Activated effector memory CD4-positive, alpha-beta T cell treated with anti-CD3 and anti-CD28 coated beads, Interleukin-2, amount 50 U/mL, for 16 hours (primary cell): ENCODE measurements at regions not wholly inside any gene's neighbourhood (a gene's known extent, or its start where the extent isn't known, plus 50 kb on each side); places are given as distances from the start of the nearest gene placed in this dataset.
A peak's percentile ranks its signal among the peaks of the same experiment; 100 is the strongest.
"Not testable (repeated sequence)": the region's sequence is repeated elsewhere in the genome, so short reads cannot be mapped to it uniquely, and the experiment has no call there.

Source experiments
- DNase-seq: peaks from one replicate; pipeline ENCODE4 v3.0.0-alpha.2; 2020

DNA sequence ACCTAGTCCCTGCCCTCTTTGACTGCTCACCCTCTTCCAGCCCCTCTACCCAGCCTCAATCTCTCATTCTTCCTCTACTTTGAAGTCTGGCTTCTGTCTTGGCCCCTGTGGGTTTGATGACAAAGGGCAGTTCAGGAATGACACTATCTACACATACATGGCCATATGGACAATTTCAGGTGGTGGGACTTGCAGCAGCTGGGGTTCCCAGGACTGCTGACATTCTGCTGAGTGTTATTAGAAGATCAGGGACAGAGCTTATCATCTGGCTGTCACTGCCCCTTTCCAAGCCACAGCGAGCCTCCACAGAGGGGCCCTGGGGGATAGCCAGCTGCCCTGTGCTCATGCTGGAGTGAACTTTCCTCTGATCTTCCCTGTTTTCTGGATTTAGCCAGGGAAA is 97.4 kb upstream of the IPO9 start:
- no peak for DNase-seq

DNA sequence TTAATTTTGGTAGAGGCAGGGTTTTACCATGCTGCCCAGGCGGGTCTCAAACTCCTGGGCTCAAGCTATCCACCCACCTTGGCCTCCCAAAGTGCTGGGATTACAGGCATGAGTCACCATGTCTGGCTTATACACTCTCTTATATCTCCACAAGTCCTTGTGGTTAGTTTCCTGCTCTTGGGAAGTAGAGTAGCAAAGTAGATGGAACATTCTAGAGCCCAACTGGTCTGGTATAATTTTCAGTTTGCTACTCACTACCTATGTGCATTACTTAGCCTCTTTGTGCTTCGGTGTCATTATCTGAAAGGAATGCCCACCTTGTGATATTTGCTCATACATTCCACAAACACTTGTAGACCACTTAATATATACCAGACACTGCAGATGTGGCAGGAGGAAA is 96.6 kb upstream of the IPO9 start:
- no peak for DNase-seq

DNA sequence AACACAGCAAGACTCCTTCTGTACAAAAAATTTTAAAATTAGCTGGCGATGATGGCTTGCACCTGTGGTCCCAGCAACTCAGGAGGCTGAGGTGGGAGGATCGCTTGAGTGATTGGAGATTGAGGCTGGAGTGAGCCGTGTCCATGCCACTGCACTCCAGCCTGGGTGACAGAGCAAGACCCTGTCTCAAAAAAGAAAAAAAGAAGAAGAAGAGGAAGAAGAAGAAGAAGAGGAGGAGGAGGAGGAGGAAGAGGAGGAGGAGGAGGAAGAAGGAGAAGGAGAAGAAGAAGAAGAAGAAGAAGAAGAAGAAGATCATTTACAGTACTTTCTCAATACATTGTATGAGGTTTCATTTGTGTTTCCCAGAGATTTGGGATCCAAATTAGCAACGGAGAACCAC is 94.7 kb upstream of the IPO9 start:
- not testable (repeated sequence) for DNase-seq

DNA sequence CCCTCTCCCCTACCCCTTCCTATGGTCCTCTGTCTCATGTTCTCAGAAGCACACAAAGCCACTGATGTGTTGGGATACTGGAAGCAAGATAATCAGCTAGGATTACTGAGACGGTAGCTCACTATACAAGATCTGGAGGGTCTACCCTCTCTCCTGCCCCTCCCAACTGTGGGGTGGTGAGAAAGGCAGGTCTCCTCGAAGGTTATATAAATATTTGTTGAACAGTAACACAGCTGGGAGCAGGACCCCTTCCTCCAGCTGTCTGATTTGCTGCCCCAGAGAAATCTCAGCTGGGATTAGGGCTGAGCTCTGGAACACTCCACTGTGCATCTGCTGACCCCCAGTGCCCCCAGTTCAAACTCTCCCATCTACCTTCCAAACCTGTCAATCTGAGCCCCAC is 94.2 kb upstream of the IPO9 start:
- no peak for DNase-seq

DNA sequence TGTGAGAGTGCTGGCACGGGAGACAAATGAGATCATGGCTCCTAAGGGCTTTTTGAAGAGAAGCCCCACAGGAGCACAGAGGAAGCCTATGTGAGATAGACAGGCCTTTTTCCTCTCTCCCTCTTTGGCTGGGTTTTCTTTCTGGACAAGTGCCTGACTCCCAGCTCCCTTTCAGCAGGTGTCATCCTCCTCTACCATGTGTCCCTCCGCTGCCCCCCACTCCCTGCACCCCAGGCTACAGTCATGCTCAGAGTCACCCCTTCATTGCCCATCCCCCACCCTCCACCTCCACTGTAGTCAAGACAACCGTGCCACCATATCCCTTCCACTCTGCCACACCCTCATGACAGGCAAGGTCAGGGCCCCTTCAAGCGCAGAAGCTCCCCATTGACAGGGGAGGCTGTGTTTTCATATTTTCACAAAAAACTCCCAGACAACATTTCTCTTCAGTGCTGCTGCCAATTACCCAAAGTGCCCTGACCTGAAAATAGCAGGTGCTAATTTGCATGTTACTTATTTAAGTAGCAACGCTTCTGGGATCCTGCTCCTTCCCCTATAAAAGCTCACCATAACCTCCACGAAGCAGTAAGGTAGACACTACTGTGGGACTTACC is 92.1 kb upstream of the IPO9 start:
- no peak for DNase-seq

DNA sequence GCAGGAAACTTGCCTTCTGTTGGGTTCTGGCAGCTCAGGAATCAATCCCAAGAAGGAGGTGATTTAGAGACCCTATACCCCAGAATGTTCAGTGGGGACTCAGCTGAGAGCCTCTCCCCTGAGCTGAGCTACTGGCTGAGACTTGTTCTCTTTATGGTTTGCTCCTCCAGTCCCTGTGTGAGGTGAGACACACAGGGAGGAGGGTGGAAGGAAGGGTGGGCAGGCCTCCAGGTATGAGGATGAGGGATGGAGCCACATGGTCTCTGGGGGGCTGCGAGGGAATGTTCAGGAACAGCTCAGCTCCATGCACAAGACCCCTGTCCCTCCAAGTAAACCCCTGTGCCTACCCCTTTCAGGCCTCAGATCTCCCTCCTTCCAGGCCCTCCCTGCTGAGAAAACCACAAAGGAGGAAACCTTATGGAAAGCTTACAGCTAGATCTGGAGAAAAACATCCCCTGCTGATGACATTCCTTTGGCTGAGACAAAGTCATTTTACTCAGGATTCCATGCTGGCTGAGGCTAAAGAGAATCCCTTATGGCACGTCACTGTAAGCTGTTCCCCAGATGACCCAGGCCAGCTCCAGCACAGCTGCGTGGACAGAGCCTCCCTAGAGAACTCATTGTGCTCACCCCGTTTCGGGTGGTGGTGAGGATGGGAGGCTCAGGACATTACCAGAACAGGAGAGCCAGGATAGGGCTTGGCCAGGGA is 91.5 kb upstream of the IPO9 start:
- DNase-seq, result no peak

DNA sequence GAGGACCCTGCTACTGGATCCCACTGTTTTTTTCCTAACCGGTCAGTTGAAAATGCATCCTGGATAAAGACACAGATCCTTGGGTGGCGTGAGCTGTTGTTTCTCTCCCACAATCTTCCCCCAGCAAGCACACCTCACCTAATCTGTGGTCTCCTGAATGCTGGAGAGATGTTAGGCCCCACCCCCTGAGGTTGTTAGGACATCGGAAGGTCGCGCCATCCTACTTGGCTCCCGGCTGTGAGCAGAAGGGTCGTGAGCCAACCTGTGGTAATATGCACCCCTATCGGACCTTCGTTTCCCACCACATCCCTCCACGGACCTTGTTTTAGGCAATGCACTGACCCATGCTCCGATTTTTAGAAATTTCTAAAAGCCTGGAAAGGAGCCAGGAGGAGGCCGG is 89.9 kb upstream of the IPO9 start:
- DNase-seq, result no peak

DNA sequence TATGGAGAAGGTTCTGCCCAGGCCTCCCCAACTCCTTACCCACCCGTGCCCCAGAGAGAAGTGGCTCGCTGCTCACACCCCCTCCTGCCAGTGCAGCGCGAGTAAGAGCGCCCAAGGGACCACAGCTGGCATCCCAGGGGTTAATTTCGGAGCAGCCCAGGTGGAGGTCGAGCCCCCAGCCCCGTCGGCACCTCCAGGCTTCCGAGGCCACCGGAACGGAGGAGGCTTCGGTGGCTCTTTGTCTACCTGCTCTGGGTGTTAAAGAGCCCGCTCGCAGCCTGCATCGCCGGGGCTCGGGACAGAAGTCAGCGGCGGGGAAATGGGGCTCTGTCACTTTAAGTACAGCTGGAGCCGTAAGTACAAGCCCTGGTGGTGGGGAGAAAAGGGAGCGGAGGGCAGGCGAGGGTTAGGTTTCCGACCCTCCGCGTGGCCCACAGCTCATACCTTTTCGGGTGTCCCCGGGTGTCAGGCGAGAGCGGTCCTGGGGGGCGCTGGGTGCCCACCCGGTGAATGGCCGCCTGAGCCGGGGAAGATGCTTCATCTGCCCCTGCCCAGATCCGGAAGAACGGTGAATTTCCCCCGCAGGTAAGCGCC is 89.4 kb upstream of the IPO9 start:
- DNase-seq, result peak; percentile 81

DNA sequence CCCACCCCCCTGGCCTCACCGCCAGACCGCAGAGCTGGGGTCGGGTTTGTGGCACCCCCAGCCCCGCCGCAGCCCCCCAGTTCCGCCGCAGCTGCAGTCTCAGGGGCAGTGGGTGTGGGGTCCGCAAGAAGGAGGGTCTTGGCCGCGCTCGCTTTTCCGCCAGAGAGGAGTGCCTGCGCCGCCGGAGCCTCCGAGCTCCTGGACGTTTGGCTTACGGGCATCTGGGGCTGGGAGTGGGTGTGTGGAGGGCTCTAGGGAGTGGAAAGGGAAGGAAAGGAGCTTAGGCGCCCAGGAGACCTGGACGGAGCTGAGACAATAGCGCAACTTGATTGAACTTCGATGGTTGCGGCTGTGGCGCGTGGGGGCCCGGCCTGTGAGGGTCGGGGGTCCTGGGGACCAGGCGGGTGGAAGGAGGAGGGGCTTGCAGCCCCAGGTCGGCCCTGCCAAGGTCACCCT is 88.8 kb upstream of the IPO9 start:
- no peak for DNase-seq

DNA sequence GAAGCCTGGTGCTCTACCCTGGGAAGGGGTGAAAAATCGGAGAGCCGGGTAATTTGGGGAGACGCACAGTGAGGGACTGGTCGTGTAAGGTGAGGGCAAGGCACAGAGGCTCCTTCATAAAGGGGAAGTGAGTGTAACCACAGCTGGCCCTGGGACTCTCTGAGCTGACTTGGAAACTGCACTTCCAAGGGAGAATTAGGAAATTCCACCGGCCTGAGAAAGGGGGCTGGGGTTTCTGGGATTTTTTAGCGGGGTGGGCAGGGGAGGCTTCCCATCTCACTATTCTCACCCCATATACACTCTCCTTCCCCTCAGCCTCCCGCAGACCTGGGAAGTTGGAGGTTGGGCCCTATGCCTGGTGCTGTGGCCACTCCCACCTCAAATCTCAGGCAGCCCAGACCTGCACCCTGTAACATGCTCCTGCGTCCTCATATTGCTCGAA is 88.3 kb upstream of the IPO9 start:
- DNase-seq, result no peak

DNA sequence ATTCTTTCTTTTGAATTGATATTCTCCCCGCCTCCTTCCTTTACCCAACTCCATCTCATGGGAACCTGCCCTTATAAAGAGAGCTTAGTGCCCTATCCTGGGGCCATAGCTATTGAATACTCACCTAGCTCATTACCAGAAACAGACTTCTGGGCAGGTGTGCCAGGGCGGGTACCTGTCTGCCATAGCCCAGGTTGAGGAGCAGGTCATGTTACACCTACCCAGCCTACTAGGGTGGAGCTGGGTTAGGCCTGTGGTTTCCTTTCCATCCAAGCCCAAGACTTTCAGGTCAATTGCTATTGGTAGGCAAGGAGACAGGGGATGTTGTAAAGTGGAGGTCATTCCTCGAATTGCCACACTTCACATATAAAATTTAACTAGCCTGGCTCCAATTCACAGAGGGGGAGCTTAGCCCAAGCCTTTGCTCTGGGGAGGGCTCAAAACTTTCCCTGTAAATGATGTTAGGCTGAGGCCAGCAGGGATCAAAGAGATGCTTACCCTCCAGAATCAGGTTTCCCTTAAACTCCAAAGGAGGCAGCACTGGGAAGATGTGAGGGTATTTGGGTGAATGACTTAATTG is 87.1 kb upstream of the IPO9 start:
- DNase-seq, result no peak

DNA sequence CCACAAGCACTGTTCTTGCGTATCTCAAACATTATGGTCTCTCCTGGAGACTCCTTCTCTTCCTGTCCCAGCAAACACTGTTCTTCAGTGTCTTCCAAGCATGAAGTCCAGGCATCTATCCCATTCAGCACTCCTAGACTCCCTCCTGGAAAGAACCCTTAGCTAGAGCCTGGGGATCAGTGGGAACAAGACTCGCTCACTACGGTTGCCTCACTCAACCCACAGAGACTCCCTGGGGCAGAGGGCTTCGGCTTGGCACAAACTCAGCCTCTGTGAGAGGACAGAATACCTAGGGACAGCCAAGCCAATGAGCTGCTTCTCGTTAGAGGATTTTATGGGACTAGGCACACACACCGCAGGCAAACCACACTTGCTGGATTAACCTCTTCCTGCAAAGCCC is 86.5 kb upstream of the IPO9 start:
- DNase-seq, result no peak

DNA sequence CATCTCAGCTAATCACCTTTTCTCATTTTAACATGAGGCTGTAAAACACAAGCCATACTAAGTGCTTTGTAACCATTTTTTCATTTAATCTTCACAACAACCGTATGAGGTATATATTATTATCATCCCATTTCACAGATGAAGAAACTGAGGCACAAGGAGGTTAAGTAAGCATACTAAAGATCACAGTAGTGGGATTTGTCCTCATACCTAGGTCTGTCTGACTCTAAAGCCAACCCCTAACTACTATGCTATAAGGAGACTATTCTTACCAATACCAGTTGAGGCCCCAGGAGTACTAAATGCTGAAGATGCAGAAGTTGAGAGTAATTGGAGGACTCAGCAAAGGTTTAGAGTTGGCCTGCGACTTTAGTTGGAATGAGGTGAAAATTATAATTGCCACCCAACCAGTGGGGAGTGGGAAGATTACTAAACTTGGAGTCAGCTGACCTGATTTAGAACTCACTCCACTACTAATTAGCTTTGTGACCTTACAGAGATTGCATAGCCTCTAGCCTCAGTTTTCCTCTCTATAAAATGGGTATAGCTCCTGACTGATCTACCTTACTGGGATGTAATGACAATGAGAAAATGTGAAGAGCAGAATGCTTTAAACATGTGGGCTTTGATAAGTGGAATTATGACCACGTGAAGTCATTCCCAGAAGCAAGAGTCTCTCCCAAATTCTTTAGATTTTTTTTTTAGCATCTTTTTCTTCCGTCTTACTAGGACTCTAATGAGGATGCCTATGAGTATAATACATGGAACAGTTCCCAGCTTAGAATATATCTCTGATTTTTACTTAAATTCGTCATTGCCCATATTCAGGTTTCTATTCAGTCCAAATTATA is 85.8 kb upstream of the IPO9 start:
- no peak for DNase-seq

DNA sequence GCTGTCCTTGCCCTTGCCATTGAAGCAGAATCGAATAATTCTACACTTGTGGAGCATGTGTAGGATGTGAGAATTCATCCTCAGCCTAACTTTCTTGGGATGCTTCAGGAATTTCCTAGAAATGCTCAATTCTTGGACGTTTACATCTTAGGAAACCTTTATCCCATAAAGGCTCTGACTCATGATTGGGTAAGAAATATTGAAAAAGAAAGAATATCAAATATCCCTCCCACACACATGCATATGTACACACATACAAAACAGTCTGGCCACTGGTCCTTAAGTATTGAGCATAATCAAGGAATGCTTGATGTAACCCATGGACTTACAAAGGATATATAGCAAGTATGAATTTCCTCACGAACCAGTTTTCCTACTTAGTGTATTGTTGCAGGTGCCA is 83.9 kb upstream of the IPO9 start:
- DNase-seq, result no peak

DNA sequence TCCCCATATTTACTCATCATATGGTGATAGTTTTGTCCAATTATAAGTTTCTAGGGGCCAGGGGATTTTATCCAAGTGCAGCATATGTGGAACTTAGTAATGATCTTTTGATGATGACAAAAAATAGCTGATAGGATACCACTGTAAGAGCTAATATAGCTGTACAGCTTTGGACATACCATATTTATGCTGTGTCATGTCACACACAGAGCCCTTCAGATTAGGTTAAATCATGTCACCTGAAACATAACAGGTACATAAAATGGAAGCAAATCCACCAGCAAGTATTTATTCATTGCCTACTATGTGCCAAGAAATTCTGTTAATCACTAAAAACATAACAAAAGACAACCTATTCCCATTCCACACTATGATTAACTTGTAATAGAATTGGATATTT is 82.8 kb upstream of the IPO9 start:
- no peak for DNase-seq

DNA sequence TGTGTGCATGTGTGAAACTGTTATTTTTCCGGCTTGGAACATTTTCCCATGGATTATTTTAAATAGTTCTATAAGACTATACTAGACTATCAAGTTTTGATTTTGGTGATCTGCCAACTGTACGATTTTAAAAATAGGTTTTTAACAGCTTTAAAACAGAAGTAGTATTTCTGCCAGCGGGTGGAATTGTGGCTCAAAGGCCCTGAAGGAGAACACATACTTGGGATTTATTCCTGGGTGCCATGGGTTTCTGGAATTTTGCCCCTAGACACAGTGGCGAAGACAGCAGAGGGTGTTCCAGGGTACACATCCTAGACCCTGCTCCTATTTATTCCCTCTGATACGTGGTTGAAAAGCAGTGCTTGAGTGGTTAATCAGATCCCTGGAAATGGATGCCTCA is 81.7 kb upstream of the IPO9 start:
- DNase-seq, result no peak

DNA sequence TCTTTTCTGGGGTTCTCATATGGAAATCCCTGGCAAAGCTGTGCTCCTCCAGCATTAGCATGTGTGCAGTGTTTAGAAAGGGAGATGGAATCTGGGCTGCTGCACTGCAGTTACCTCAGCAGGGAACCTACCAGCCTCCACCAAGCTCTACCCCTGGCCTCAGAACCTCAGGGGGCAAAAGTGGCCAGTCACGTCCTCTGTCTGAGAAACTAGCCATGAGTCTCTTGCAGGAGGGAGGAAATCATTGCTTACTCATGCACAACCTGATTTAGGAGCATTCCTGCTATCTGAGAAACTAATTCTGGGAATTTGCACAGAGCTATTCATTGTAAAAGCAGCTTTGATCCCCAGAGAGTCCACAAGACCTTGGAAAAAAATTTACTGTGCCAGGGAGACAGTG is 80.6 kb upstream of the IPO9 start:
- no peak for DNase-seq

DNA sequence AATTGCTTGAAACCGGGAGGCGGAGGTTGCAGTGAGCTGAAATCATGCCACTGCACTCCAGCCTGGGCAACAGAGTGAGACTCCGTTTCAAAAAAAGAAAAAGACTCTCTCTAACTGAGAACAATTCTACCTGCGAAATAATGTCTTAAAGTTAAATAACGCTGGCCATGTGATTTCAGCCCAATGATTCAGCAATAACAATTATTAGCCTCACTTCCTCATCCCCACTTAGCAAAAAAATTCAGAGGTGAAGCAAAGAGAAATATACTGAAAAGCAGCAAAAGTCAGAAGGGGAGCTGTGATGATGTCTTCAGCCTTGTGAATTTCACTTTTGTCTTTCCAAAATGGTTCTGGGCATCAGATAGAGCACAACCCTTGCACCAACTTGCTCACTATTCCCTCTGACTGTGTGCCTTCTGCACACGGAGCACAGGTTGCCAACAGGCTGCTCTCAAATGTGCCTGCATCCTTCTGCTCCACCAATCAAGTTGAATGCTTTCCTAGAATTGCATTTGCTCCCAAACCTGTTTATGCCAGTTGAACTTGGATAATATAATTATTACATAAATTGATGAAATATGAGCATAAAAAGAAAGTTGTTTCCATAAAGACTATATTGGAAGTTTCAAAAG is 79.8 kb upstream of the IPO9 start:
- no peak for DNase-seq

DNA sequence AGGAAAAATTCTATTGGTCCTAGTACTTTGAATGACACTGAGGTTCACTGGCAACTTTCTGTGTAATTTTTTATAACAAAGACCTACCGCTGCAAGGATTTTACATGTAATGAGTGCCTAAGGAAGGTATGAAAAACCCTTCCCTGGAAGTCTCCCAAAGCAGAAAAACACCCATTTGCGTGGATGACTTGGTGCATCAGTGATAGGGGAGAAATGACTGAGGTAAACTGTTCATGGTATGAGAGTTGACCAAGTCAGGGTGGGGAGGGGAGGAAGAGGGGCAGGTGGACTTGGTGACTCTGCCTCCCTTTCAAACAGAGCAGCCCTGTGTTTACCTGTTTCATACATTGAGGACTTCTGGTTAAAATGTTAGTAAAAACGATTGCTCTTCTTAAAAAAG is 78.8 kb upstream of the IPO9 start:
- no peak for DNase-seq

DNA sequence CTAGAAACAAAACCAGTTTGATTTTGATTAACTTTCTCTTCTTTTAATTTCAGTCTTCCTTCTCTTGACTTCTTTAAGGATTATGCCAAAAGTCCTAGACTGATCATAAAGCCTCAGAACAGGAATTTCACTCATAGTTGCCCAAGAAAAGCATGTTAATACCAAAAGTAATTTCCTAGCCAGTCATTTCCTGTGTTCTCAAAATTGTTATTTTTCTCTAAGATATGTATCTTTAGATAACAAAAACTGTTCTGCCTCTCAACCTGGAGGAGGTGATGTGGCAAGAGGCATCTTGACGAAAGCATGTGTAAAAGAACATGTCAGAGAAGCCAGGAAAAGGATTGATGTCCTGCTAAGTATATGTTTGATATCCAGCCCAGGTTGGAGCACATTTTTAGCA is 78.0 kb upstream of the IPO9 start:
- no peak for DNase-seq

DNA sequence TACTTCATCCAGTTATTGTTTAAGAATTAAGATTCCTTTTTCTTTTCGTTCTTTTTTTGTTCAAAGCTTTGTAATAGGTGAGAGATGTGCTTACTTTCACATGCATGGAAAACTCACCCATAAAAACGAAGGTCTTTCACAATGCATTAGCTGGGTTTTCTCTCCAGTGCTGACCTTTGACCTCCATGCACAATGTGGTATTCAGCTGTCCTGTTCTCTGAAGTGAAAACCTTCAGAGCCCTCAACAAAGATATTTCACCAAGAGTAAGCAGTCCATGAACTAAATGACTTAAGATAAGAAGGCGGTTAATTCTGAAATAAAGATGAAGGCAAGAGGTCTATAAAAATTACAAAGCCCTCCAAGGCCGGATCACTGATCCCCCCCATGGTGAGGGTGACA is 77.1 kb upstream of the IPO9 start:
- DNase-seq, result no peak

DNA sequence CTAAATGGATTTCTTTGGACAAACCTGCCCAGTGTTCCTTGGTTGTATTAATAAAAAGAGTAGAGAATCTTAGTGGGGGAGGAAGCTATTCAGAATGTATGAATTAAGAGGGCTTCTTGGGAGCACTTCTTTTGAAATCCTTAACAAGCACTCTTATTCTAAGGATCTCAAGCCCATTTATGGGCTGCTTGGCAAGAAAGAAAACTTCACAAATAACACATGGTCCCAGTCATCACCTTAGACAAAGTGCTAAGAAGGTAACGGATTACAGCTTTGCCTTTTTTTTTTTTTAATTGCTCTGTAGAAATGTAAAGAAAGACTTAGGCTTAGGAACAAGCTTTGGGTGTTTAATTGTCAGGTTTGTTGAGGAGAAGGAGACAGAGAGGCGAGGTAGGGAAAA is 76.6 kb upstream of the IPO9 start:
- no peak for DNase-seq

DNA sequence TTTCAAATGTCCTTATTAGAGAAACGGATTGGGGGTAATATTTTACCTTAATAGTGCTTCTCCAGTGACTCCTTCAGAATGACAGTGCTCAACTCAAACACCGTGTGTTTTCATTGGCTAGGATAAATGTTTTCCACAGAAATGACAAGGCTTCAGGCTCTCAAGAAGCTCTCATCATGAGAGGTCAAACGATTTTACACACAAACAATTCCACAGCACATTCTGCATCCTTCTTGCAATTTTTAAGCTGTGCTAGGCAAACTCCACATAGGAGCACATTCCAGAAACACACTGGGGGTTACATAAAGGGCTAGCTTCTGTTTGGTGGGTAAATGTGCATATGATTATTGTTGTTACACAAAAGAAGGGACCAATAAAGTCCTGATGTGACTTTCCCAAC is 75.5 kb upstream of the IPO9 start:
- no peak for DNase-seq
